Mesodermal cell (in vitro differentiated cells): ENCODE measurements at regions not wholly inside any gene's neighbourhood (a gene's known extent, or its start where the extent isn't known, plus 50 kb on each side); places are given as distances from the start of the nearest gene placed in this dataset.
"Not testable (repeated sequence)": the region's sequence is repeated elsewhere in the genome, so short reads cannot be mapped to it uniquely, and the experiment has no call there.

Experiments
- H3K27ac ChIP-seq: 2 replicates; pipeline ENCODE4 v1.7.0; 2013; ENCODE audit warnings: mild to moderate bottlenecking, low read depth, low read length, moderate library complexity; ENCODE audit not compliant: severe bottlenecking
- H3K36me3 ChIP-seq: 2 replicates; pipeline ENCODE4 v1.7.1; 2013; ENCODE audit warnings: mild to moderate bottlenecking, low read length, moderate library complexity; ENCODE audit not compliant: control insufficient read depth, insufficient read depth
- H3K4me1 ChIP-seq: one replicate; pipeline ENCODE4 v1.7.1; 2013; ENCODE audit warnings: mild to moderate bottlenecking, low read length; ENCODE audit not compliant: insufficient read depth, control insufficient read depth, poor library complexity, severe bottlenecking
- H3K4me3 ChIP-seq: 2 replicates; pipeline ENCODE4 v1.7.0; 2013; ENCODE audit warnings: low read length, control low read depth, mild to moderate bottlenecking; ENCODE audit not compliant: insufficient read depth, poor library complexity, severe bottlenecking; ENCODE audit errors: extremely low read depth
- H3K9me3 ChIP-seq: 2 replicates; pipeline ENCODE4 v1.7.1; 2013; ENCODE audit warnings: mild to moderate bottlenecking, low read length, moderate library complexity; ENCODE audit not compliant: control insufficient read depth
- WGBS, 2 experiments: methylation state at CpG; one replicate each; pipeline ENCODE4 v1.1.5; 2013; ENCODE audit warnings: missing lambda C conversion rate in 2 of 2; ENCODE audit not compliant: insufficient coverage in 2 of 2; 5-methylcytosine and 5-hydroxymethylcytosine counted together

DNA sequence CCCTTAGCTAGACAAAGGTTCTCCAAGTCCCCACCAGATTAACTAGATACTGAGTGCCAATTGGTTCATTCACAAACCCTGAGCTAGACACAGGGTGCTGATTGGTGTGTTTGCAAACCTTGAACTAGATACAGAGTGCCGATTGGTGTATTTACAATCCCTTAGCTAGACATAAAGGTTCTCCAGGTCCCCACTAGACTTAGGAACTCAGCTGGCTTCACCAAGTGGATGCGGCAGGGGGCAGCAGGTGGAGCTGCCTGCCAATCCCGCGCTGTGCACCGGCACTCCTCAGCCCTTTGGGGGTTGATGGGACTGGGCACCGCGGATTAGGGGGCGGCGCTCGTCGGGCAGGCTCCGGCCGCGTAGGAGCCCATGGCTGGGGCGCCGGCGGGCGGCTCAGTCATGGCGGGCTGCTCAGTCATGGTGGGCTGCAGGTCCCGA is 157.6 kb downstream of the KLRB1 start:
- H3K4me1 ChIP-seq, result not testable (repeated sequence)
- WGBS, 2 experiments, result 88 to 96% methylated on average over 3 to 7 of the region's 20 CpGs

GRCh38 chr12:9449657-9450126 is 158.0 kb downstream of the KLRB1 start:
- H3K27ac ChIP-seq, H3K4me3 ChIP-seq, H3K4me1 ChIP-seq, H3K9me3 ChIP-seq, H3K36me3 ChIP-seq: not testable (repeated sequence)
- 78 to 85% methylated on average over 6 to 8 of the region's 9 CpGs for WGBS, 2 experiments

More for the DNA sequence above, 157.6 kb downstream of the KLRB1 start:
- H3K4me3 ChIP-seq, H3K27ac ChIP-seq, H3K36me3 ChIP-seq, H3K9me3 ChIP-seq: not testable (repeated sequence)

DNA sequence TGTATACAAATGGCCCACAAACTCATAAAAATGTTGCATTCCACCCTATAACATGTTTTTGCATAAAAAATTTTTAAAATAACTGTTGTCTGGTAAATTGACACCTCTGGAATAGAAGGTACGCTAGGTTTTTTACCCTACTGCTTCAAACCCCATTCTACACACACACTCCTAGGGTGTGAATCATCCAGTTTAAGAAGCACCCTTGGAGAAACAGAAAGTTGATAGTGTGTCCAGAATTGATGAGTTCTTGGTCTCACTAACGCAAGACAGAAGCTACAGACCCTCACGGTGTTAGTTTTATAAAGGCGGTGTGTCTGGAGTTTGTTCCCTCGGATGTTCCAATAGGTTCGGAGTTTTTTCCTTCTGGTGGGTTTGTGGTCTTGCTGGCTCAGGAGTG is 158.5 kb downstream of the KLRB1 start:
- H3K4me3 ChIP-seq, result no peak overlapping the region
- H3K27ac ChIP-seq, result no peak overlapping the region
- H3K36me3 ChIP-seq, result no peaks in the 10 kb centered on the region
- H3K4me1 ChIP-seq, result no peaks in the 10 kb centered on the region
- WGBS, 2 experiments, result 74 to 76% methylated on average over 5 of the region's 6 CpGs
- H3K9me3 ChIP-seq, result no peaks in the 10 kb centered on the region

- WGBS, 2 experiments, result 64 to 66% methylated on average over 5 to 6 of the region's 10 CpGs
- not testable (repeated sequence) for H3K36me3 ChIP-seq, H3K9me3 ChIP-seq, H3K27ac ChIP-seq, H3K4me1 ChIP-seq
- peak overlapping the region; percentile 55 for H3K4me3 ChIP-seq
These were observed 159.1 kb downstream of the KLRB1 start for GRCh38 chr12:9448648-9449047.

DNA sequence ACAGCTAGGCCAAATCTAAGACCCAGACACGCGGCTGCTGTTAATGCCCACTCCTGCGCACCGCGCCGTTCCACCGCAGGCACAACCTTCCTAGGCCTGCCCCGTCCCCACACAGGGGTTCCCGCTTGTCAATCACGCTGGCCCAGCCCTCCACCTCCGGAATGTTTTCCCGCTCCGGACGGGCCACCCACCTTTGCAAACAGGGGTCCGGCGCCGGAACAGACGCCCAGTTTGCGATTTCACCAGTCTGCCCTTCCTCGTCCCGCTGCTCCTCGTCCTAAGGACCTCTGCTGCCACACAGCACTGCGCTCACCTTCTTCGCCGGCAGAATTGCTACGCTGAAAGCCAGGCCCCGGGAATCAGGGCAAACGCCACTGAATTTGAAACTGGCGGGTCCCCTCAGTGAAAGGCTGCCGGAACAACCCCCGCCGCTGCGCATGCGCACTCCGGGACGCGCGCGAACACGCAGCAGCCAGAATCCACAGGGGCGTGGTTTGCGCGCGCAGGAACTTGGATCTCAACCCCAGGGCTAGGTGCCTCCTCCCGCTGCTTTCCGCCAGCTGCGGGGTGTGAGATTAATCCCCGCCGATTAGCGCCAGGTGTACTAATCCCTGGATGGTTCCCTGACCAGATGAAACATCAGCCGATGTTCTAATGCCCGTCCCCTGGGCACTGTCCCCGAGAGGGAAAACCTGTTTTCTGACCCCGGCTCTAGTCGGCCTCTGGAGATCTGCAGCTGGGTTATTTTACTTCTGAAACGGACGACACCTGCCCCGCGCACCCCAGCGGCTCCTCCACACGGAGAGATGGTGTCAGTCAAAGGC is 159.7 kb downstream of the KLRB1 start:
- not testable (repeated sequence) for H3K36me3 ChIP-seq, H3K9me3 ChIP-seq, H3K4me1 ChIP-seq
- H3K27ac ChIP-seq, result peak overlapping the region; percentile 59
- H3K4me3 ChIP-seq, result peak overlapping the region; percentile 55
- 0% methylated on average over 51 to 53 of the region's 61 CpGs for WGBS, 2 experiments

GRCh38 chr12:9446883-9447761 is 160.6 kb downstream of the KLRB1 start:
- H3K27ac ChIP-seq, H3K9me3 ChIP-seq, H3K36me3 ChIP-seq, H3K4me1 ChIP-seq: not testable (repeated sequence)
- peak overlapping the region; percentile 55 for H3K4me3 ChIP-seq
- 26 to 39% methylated on average over 6 to 9 of the region's 20 CpGs for WGBS, 2 experiments

DNA sequence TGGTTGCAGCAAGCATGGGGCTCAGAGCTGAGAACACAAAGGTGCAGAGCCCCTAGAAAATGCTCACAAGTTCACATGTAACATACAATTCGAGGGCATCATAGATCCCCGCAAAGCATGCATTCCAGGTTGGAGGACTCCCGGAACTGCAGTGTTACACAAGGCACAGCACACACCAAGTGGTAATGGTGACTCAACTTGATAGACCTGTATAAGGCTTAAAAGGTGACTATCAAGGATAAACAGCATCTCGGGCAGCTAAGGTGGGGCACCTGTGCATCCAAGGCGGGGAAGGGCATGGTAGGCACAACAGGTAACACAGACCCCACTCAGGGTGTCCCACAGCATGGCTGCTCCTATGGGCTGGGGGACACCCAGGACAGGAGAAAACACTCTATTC is 167.3 kb downstream of the KLRB1 start:
- no CpG with 5 or more reads among the region's 5 CpGs for WGBS, 2 experiments
- not testable (repeated sequence) for H3K36me3 ChIP-seq, H3K4me1 ChIP-seq, H3K4me3 ChIP-seq, H3K9me3 ChIP-seq, H3K27ac ChIP-seq

DNA sequence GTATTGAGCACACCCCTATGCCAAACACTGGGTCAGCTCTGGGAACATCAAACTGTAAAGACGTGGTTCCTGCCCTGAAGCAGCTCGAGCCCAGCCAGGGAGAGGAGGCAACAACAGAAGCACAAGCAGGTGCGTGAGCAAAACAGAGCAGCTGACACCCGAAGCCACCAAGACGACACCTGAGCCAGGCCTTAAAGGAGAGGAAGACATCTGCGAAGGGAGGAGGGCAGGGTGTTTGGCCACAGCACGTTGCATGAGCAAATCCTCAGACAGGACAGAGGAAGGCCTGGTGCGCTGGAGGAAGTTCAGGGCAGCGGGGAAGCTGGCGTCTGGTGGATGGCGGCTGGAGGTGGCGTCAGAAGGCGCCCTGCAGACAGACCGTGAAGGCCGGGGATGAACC is 172.0 kb downstream of the KLRB1 start:
- WGBS, 2 experiments, result 100% methylated on average over 2 of the region's 15 CpGs; no CpG with 5 or more reads in 1 of the 2 experiments

DNA sequence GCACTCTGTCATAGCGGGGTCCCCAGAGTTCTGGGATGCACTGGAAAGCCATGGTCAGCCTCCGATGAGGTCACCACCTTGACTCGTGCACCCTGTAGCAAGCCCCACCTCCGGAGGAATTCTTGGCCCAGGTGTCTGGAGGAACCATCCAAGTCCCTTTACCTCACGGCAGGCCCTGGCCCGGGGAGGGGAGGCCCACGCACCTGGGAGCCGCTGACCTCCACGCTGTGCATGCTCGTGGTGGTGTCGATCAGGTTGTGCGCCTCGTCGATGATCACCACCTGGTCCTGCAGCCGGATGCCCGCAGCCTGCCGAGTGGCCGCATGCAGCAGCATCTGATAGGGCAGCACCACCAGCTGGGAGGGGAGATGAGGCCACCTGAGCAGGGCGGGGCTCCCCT is 177.3 kb downstream of the KLRB1 start:
- not testable (repeated sequence) for H3K4me3 ChIP-seq, H3K4me1 ChIP-seq, H3K27ac ChIP-seq, H3K9me3 ChIP-seq, H3K36me3 ChIP-seq
- 100% methylated on average over 1 of the region's 19 CpGs; no CpG with 5 or more reads in 1 of the 2 experiments for WGBS, 2 experiments

More for the DNA sequence above, 172.0 kb downstream of the KLRB1 start:
- not testable (repeated sequence) for H3K36me3 ChIP-seq, H3K4me1 ChIP-seq, H3K4me3 ChIP-seq, H3K27ac ChIP-seq, H3K9me3 ChIP-seq

GRCh38 chr12:9428856-9429255 is 178.9 kb downstream of the KLRB1 start:
- not testable (repeated sequence) for H3K9me3 ChIP-seq, H3K27ac ChIP-seq, H3K4me1 ChIP-seq, H3K36me3 ChIP-seq, H3K4me3 ChIP-seq
- 92% methylated on average over 4 of the region's 13 CpGs; no CpG with 5 or more reads in 1 of the 2 experiments for WGBS, 2 experiments
